ENCODE measurements at regions not wholly inside any gene's neighbourhood (a gene's known extent, or its start where the extent isn't known, plus 50 kb on each side); places are given as distances from the start of the nearest gene placed in this dataset.
A peak's percentile ranks its signal among the peaks of the same experiment; 100 is the strongest.

- DNase-seq (ENCODE audit: low read depth in 4 of 4, low spot score in 3 of 4): no peak
These were observed 85.9 kb downstream of the BOD1 start for GRCh38 chr5:173530547-173530946.

DNA sequence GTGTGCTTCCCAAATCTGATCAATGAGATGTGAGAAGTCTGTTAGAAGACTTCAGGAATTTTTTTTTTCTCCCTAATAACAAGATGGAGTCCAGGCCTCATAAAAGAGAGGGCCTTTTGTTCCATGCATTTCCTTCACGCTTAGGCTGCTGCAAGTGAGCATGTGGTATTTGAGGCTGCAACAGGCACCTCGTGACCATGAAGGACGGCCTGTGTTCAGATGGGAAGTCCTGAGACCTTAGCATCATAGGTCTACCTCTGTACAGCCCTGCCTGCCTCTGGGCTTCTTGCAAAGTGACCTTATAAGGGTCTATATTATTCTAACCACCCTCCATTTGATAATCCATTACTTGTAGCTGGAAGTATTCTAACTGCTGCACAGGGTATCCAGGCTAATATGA is 86.6 kb downstream of the BOD1 start:
- DNase-seq (ENCODE audit: low read depth in 4 of 4, low spot score in 3 of 4): no peak

DNA sequence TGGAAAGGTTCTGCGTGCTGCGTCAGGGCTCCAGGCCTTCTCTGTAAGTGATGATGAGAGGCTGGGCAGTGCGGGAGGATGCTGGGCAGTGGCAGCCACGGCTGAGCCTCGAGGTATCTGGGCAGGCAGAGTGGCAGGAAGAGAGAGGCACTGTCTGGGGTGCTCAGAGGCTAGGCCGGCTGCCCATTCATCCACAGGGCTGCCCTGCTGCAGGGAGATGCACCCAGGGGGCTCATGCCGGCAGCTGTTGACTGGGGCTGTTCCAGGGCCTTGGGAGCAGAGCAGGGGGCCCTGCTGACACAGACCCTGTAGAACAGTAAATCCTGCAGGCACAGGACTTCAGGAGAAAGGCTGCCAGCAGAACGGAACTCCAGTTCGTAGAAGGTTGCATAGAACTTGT is 88.8 kb downstream of the BOD1 start:
- no peak for DNase-seq (ENCODE audit: low read depth in 4 of 4, low spot score in 3 of 4)

DNA sequence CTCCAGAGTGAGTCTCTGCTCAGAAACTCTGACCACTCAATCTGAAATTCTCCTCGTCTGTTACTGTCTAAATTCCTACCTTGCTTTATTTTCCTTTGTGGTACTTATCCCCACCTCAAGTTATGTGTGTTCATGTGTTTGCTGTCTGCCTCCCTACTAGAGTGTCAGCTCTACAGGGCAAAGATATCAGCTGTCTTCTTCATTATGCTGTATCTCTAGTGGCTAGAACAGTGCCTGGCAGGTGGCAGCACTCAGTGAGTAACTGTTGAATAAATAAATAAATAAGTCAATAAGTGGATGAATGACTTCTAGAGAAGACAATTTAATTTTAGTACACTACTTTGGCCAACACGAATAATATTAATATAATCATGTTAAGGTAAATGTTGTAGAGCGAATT is 92.3 kb downstream of the BOD1 start:
- DNase-seq (ENCODE audit: low read depth in 4 of 4, low spot score in 3 of 4): no peak

DNA sequence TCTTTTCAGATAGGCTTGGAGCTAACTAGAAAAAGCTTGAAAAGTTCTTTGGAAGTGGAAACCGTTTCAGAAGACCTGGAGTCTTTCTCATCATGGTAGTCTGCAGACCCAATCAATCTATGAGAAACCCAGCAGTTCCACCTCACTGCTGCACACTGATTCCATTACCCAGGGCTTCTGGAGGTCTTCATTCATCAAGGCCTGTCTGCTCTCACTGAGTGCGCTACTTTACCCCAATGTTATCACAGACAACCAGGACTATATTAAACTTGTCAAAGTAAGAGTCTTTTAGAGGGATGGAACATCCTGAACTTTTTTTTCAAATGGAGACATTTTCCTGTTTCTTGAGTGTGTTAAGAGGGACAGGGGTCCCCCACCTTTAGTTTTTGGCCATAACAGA is 93.1 kb downstream of the BOD1 start:
- no peak for DNase-seq (ENCODE audit: low read depth in 4 of 4, low spot score in 3 of 4)

- no peak for DNase-seq (ENCODE audit: low read depth in 4 of 4, low spot score in 3 of 4)
These were observed 93.9 kb downstream of the BOD1 start for GRCh38 chr5:173522518-173522917.

DNA sequence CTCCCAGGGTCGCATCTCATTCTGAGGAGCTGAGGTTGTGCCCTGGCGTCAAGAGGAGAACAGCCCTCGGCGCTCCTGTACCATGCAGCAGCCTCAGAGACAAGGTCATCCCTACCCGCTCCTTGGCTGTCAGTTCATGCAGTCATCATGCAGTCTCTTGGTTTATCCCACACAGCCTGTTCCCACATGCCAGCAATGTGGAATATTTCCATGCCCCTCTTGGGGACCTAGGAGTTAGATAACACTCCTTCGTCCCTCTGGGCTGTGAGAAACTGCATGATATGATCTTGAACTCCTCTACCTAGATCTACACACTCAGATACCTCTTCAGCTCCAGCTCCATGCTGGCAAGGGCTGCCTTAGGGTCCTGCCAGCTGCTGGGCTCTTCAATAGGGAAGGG is 97.6 kb downstream of the BOD1 start:
- no peak for DNase-seq (ENCODE audit: low read depth in 4 of 4, low spot score in 3 of 4)

GRCh38 chr5:173517648-173518047 is 98.8 kb downstream of the BOD1 start:
- DNase-seq (ENCODE audit: low read depth in 4 of 4, low spot score in 3 of 4): no peak

DNA sequence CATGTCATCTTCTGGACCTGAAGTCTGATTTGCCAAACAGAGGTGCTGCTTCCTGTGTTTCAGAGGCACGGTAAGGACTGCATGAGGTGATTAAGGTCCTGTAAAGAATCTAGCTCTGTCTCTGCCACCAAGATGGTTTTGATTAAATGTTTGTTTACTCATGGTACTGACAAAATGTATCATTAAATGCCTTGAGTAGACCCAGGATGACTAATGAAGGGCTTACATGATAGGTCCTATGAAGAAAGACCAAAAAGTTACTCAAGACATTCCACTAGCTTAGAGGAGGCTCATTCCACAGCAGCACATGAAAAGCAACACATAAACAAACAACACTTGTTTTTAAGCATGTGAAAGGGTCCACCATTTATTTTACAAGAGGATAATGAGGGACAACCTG is 100.9 kb downstream of the BOD1 start:
- no peak for DNase-seq (ENCODE audit: low read depth in 4 of 4, low spot score in 3 of 4)

GRCh38 chr5:173514661-173515060 is 101.8 kb downstream of the BOD1 start:
- no peak for DNase-seq (ENCODE audit: low read depth in 4 of 4, low spot score in 3 of 4)

GRCh38 chr5:173513521-173513991 is 102.9 kb downstream of the BOD1 start:
- no peak for DNase-seq (ENCODE audit: low read depth in 4 of 4, low spot score in 3 of 4)

DNA sequence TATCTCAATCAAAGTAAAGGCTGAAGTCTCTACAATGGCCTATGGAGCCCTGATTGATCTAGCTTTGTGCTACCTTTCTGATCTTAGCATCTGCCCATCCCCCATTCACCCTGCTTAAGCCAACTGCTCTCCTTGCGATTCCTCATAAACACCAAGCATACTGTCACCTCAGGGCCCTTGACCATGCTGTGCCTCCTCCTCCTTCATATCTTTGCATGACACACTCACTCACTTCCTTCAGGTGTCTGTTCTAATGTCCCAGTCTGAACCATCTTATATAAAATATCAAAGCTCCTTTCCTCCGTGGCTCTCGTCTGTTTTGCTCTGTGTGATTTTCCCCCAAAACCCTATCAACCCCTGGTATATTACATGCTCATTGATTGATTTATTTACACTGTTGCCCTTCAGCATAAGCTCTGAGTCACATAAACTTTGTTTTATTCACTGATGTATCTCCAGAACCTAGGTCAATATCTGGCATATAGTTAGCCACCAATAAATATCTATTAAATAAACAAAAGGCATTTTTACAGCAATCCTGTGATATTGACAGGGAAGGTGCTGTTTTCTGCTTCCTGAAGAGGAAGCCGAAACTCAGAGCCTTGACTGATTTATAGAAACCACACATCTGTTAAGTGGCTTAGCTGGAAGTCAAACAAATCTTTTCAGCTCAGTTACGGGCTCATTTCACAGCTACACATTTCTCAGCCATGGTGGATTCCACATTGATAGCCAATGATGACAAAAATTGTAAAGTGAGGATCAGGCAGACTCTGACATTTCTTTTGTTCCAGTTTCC is 103.6 kb downstream of the BOD1 start:
- no peak for DNase-seq (ENCODE audit: low read depth in 4 of 4, low spot score in 3 of 4)

DNA sequence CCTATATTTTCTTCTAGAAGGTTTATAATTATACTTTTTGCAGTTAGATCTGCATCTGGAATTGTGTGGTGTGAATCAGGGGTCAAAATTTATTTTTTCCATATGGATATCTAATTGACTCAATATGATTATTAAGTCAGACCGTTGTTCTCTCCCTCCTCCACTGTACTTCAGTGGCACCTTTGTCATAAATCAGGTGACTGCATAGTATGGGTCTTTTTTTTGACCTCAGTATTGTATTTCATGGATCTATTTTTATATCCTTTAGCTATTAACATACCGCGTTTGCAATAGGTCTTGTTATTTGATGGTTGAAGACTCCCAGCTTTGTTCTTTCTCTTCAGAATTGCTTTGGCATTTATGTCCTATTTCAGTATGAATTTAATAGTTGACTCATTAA is 107.4 kb downstream of the BOD1 start:
- DNase-seq (ENCODE audit: low read depth in 4 of 4, low spot score in 3 of 4): no peak

DNA sequence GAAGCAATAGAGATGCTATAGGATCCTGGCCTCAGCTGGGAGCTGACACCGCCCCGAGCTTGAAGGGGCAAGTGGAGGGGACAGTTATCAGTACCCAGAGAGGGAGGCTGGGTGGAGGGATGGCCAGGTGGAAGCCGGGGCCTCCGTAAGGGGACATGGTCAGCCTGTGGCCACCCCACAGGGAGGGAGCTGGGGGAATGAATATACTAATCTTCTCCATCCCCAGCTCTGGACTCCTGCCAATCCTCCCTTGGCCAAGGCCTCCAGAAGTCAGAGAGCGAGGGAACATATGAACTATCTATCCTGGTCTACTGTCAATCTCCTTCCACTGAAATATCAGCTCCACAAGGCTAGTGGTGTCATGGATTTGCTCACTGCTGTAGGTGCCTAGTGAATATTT is 109.3 kb downstream of the BOD1 start:
- DNase-seq (ENCODE audit: low read depth in 4 of 4, low spot score in 3 of 4): no peak

DNA sequence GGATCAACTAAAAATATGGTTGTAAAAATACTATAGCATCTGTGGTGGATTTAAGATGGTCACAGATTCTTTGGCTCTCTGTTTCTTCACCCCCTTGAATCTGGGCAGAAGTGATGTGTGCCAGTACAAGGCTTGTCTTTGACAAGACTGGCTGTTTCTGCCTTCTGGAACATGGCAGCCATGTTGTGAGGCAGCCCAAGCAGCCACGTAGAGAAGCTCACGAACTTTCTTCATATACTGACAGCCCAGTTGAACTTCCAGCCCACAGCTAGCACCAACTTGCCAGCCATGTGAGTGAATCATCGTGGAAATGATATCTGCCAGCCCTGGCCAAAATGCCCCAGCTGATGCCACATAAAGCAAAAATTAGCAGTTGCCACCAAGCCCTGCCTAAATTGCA is 110.8 kb downstream of the BOD1 start:
- no peak for DNase-seq (ENCODE audit: low read depth in 4 of 4, low spot score in 3 of 4)

- no peak for DNase-seq (ENCODE audit: low read depth in 4 of 4, low spot score in 3 of 4)
These were observed 114.5 kb downstream of the BOD1 start for GRCh38 chr5:173501922-173502321.

- no peak for DNase-seq (ENCODE audit: low read depth in 4 of 4, low spot score in 3 of 4)
These were observed 115.2 kb downstream of the BOD1 start for GRCh38 chr5:173501271-173501670.

DNA sequence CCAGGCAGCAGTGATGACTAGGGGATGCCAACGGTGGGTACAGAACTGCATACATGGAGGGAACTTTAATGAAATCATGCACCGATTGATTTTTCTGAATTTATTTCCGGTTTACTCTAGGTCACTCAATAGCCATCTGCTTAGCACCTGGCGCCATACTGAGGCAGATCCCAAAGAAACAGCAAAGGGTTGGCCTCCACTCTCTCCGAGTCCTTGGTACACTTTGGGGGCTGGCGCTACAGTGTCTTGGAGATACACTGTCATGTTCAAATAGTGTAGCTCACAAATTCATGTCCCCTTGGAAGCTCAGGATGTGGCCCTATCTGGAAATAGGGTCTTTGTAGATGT is 116.3 kb downstream of the BOD1 start:
- DNase-seq (ENCODE audit: low read depth in 4 of 4, low spot score in 3 of 4): no peak

DNA sequence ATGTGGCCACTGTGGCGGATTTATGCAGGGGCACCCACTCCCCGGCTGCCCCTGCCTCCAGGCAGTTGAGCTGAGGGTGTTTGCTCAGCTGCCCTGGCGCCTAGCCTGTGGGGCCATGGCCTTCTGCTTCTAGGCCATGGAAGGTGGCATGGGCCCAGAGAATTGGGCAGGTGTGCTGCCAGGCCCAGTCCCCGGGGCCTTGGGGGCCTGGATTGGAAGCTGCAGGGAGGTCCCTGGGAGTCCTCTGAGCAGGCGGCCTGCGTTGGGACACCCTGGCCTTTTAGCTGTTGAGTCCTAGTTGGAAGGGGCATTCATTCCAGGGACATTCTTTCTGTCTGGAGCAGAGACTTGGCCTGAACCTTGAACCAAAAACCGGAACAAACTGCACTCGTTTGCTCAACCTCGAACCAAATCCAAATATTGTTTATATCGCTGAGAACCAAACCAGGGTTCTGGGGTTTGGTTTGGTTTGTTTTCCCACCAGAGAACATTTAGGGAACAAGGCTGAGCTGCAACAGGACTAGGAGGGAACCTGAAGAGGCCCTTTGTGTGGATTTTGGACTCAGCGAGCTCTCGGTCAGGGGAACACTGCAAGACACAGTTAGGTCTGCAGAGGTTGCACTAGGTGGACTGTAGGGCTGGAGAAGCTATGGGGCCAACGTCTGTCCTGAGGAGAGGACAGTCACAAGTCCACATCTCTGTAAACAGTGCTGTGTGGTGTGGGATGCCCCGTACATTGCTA is 116.8 kb downstream of the BOD1 start:
- no peak for DNase-seq (ENCODE audit: low read depth in 4 of 4, low spot score in 3 of 4)

DNA sequence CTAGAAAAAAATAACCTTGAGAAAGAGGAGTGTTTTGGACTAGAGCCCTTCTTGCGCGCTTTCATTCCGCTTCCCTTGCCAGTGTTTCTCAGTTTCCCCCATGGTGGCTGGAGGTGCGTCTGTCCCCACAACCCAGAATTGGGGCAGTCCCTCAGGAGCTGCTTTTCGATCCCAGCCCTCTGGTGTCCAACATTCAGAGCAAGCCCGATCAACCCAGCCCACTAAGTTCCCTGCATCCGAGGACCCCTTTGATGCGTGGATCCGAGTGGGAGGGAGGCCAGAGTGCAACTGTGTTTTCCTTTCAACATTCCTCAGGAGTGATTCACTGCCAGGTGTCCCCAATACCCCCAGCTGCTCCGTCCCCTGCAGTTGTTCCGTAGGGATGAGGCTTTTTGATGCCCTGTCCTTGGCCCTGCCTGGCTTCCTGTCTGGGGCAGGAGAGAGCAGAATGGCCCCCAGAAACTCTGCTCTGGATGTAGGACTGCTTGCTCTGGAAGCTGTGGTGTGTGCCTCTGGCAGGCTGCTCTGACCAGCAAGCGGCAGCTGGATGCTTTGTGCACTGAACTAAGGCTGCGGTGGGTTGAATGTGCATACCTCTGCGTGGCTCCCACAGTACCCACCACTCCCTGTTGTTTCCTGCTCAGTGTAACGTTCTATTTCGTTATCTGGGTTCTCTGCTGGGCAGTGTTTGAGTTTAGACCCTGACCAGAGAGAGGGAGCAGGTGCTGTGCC is 117.5 kb downstream of the BOD1 start:
- no peak for DNase-seq (ENCODE audit: low read depth in 4 of 4, low spot score in 3 of 4)

GRCh38 chr5:173498286-173498685 is 118.2 kb downstream of the BOD1 start:
- peak in 1 of 4 donors; percentile 5 for DNase-seq (ENCODE audit: low read depth in 4 of 4, low spot score in 3 of 4)

DNA sequence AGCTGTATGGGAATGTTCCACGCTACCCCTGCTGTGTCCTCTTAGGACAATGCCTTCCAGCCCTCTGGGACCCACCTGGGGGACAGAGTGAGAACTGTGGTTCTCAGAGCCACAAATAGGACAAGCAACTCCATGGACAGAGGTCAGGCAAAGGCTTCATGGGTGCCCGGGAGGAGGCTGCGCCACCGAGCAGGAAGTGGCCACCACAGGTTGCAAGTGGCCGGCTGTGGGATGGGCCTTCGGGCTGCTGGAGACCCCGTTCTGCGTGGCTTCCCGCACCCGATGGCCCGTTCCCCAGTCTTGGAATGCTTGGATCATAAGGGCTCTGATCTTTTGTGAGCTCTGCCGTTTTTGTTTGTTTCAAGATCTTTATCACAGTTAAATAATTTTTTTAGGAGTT is 118.8 kb downstream of the BOD1 start:
- DNase-seq (ENCODE audit: low read depth in 4 of 4, low spot score in 3 of 4): no peak

All from right renal pelvis (tissue), 4 donors.